Stimulated activated CD4-positive, alpha-beta T cell treated with anti-CD3 and anti-CD28 coated beads, Interleukin-4, amount 100 ng/mL, for 24 hours (primary cell): ENCODE measurements at regions not wholly inside any gene's neighbourhood (a gene's known extent, or its start where the extent isn't known, plus 50 kb on each side); places are given as distances from the start of the nearest gene placed in this dataset.
"Not testable (repeated sequence)": the region's sequence is repeated elsewhere in the genome, so short reads cannot be mapped to it uniquely, and the experiment has no call there.

ENCODE experiments used
- DNase-seq: peaks from one replicate; pipeline ENCODE4 v3.0.0-alpha.2; 2020

GRCh38 chr2:7609974-7610373 lies 692.8 kb downstream of the RNF144A start:
- no peak for DNase-seq

- no peak for DNase-seq
Measured at GRCh38 chr2:7611750-7612149, 694.5 kb downstream of the RNF144A start.

- no peak for DNase-seq
Measured at GRCh38 chr2:7612969-7613368, 695.8 kb downstream of the RNF144A start.

- no peak for DNase-seq
Measured at GRCh38 chr2:7613831-7614230, 696.6 kb downstream of the RNF144A start.

- DNase-seq: no peak
Measured at GRCh38 chr2:7618031-7618430, 700.8 kb downstream of the RNF144A start.

- no peak for DNase-seq
Measured at GRCh38 chr2:7619203-7619970, 702.2 kb downstream of the RNF144A start.

- no peak for DNase-seq
Measured at GRCh38 chr2:7620255-7620654, 703.0 kb downstream of the RNF144A start.

GRCh38 chr2:7621018-7621814 lies 704.0 kb downstream of the RNF144A start:
- DNase-seq: no peak

GRCh38 chr2:7625392-7626138 lies 708.4 kb downstream of the RNF144A start:
- DNase-seq: no peak

GRCh38 chr2:7626139-7626537 lies 708.9 kb downstream of the RNF144A start:
- DNase-seq: no peak

GRCh38 chr2:7627583-7627982 lies 710.4 kb downstream of the RNF144A start:
- DNase-seq: no peak

- no peak for DNase-seq
Measured at GRCh38 chr2:7632420-7632819, 715.2 kb downstream of the RNF144A start.

GRCh38 chr2:7633566-7634153 lies 716.4 kb downstream of the RNF144A start:
- DNase-seq: no peak

GRCh38 chr2:7634409-7634808 lies 717.2 kb downstream of the RNF144A start:
- DNase-seq: no peak

GRCh38 chr2:7639476-7639875 lies 722.3 kb downstream of the RNF144A start:
- no peak for DNase-seq

- DNase-seq: not testable (repeated sequence)
Measured at GRCh38 chr2:7641272-7641671, 724.1 kb downstream of the RNF144A start.

- no peak for DNase-seq
Measured at GRCh38 chr2:7646024-7646423, 728.8 kb downstream of the RNF144A start.

GRCh38 chr2:7646661-7647060 lies 729.4 kb downstream of the RNF144A start:
- DNase-seq: no peak

- no peak for DNase-seq
Measured at GRCh38 chr2:7648221-7648795, 731.1 kb downstream of the RNF144A start.

GRCh38 chr2:7649461-7650228 lies 732.4 kb downstream of the RNF144A start:
- no peak for DNase-seq

GRCh38 chr2:7653617-7654016 lies 736.4 kb downstream of the RNF144A start:
- no peak for DNase-seq

GRCh38 chr2:7655629-7656028 lies 738.4 kb downstream of the RNF144A start:
- DNase-seq: no peak
